ENCODE measurements at regions not wholly inside any gene's neighbourhood (a gene's known extent, or its start where the extent isn't known, plus 50 kb on each side); places are given as distances from the start of the nearest gene placed in this dataset.

GRCh38 chr3:161555320-161555719 is 58.7 kb downstream of the OTOL1 start:
- no peak for DNase-seq

GRCh38 chr3:161556533-161556932 is 59.9 kb downstream of the OTOL1 start:
- no peak for DNase-seq

GRCh38 chr3:161556941-161557340 is 60.3 kb downstream of the OTOL1 start:
- DNase-seq, result no peak

- DNase-seq, result no peak
These were observed 61.0 kb downstream of the OTOL1 start for GRCh38 chr3:161557445-161558150.

- no peak for DNase-seq
These were observed 61.6 kb downstream of the OTOL1 start for GRCh38 chr3:161558236-161558635.

GRCh38 chr3:161559177-161559998 is 62.8 kb downstream of the OTOL1 start:
- DNase-seq, result peak; percentile 10 to 71

GRCh38 chr3:161560008-161560637 is 63.5 kb downstream of the OTOL1 start:
- DNase-seq, result peak; percentile 23 to 54

- no peak for DNase-seq
These were observed 71.2 kb downstream of the OTOL1 start for GRCh38 chr3:161567577-161568361.

GRCh38 chr3:161568671-161569070 is 72.1 kb downstream of the OTOL1 start:
- no peak for DNase-seq

- no peak for DNase-seq
These were observed 75.3 kb downstream of the OTOL1 start for GRCh38 chr3:161571951-161572350.

GRCh38 chr3:161573136-161573535 is 76.5 kb downstream of the OTOL1 start:
- no peak for DNase-seq

GRCh38 chr3:161575901-161576300 is 79.3 kb downstream of the OTOL1 start:
- DNase-seq, result no peak

- DNase-seq, result no peak
These were observed 79.7 kb downstream of the OTOL1 start for GRCh38 chr3:161576311-161576710.

- DNase-seq, result no peak
These were observed 80.3 kb downstream of the OTOL1 start for GRCh38 chr3:161576714-161577510.

GRCh38 chr3:161577662-161578061 is 81.1 kb downstream of the OTOL1 start:
- DNase-seq, result no peak

GRCh38 chr3:161579395-161580126 is 83.0 kb downstream of the OTOL1 start:
- DNase-seq, result no peak

- no peak for DNase-seq
These were observed 89.3 kb downstream of the OTOL1 start for GRCh38 chr3:161585922-161586321.

- no peak for DNase-seq
These were observed 90.1 kb downstream of the OTOL1 start for GRCh38 chr3:161586556-161587235.

GRCh38 chr3:161598639-161599038 is 102.0 kb downstream of the OTOL1 start:
- DNase-seq, result no peak

GRCh38 chr3:161599697-161600096 is 103.1 kb downstream of the OTOL1 start:
- no peak for DNase-seq

GRCh38 chr3:161600173-161600572 is 103.6 kb downstream of the OTOL1 start:
- no peak for DNase-seq

Data from NCI-H526 (cell line).